NOMO-1 treated with DMSO at 0.1 percent for 48 hours (cell line): ENCODE measurements at regions not wholly inside any gene's neighbourhood (a gene's known extent, or its start where the extent isn't known, plus 50 kb on each side); places are given as distances from the start of the nearest gene placed in this dataset.
"Not testable (repeated sequence)": the region's sequence is repeated elsewhere in the genome, so short reads cannot be mapped to it uniquely, and the experiment has no call there.

ENCODE experiments used
- DNase-seq: peaks from one replicate; lab custom pipeline; 2025; ENCODE audit not compliant: unreplicated experiment; lab: John Stamatoyannopoulos, UW

- no peak for DNase-seq
These were observed 338.0 kb upstream of the PTCHD4 start for GRCh38 chr6:48449002-48449401.

DNA sequence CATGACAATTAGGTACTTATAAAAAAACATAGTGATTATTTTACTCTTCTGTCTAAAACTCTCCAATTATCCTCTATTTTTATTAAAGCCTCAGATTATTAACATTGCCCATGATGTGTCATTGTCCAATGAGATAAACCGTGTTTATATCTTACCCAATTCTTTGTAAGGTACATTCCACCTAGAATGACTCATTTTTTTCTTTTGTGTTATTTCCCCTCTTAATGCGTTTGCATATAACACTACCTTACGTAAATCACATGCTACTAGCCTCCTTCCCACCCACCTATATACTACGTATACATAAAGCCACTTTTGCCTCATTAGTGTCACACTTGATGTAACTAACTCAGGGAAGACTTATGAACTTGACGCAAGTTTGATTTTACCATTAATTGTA lies 336.3 kb upstream of the PTCHD4 start:
- DNase-seq = no peak

DNA sequence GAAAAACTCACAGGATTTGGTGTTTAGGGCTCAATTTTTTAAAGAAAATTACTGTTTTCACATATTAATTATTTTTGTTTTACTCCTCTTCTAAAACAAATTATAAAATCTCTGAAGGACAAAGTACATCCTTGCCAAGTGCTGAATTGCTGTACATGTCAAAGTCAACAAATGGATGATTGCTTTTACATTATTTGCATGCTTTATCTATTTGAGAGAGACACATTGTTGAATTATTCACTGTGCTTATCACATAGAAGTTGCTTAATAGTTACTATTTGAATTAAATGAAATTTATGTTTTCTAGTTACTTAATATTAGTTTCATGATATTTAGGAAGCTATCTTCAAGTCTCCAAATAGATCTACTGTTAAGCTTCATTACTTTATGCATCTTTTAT lies 318.6 kb upstream of the PTCHD4 start:
- DNase-seq = no peak

- DNase-seq = no peak
These were observed 318.0 kb upstream of the PTCHD4 start for GRCh38 chr6:48429021-48429420.

DNA sequence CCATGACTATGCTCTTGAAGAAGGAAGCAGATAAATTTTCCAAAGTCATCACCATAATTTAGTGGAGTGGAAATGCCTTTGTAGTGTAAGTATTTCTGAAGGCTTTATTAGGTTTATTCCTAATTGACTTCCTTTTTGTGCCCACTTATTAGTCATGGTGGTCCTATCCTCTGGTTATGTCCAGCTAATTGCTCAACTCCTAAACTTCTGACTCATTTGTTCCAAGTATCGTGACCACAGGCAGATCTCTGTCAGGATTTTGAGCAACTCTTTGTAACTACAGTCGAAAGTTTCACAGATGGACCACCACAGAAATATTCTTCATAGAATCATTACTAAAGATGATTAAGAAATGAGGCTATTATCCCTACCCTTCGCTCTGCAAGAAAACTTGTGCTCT lies 315.6 kb upstream of the PTCHD4 start:
- no peak for DNase-seq

DNA sequence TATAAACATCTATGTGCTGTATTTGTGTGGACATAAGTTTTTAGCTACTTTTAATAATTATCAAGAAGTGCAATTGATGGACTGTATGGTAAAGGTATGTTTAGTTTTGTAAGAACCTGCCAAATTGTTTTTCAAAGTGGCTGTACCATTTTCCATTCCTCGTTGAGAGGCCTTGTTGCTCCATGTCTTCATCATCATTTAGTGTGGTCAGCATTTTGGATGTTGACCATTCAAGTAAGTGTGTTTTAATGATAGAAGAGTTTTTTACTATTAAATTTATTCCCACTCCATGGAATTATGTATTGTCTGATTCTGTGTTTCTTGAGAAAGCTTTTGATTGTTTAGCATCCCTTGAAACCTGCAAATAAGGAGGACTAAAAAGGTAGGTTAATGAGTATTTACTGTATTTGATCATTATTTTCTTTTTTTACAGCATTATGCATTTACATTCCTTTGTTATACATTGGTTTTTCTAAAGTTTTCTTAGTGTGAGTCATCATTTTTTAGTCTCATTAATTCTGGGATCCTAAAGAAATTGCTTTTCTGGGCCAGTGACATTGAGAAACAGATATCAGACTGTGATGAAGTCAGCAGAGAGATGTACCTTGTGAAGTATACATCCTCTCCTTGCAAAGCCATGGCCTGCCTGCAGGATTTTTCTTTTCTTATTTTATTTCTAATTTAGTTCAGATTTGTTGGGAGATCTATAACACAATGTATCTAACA lies 312.8 kb upstream of the PTCHD4 start:
- no peak for DNase-seq

- no peak for DNase-seq
These were observed 309.0 kb upstream of the PTCHD4 start for GRCh38 chr6:48419992-48420391.

- no peak for DNase-seq
These were observed 306.9 kb upstream of the PTCHD4 start for GRCh38 chr6:48417927-48418326.

DNA sequence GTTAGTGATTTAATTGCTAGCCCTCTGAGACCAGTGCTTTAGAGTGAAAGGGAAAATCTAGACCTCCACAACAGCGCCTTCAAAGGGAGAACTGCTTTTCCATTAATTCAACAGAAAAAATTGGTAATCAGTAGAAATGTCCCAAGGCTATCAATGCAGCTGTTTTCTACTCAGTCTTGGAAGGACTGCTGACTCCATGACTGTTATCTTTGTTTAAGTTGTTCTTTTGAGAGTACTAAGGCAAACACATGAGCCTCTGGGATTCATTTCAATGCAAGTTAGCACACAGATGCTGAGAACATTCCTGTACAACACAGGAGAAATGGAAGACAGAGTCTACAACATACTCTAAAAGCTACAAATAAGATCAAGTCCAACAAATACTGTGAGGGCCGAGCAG lies 301.7 kb upstream of the PTCHD4 start:
- no peak for DNase-seq

DNA sequence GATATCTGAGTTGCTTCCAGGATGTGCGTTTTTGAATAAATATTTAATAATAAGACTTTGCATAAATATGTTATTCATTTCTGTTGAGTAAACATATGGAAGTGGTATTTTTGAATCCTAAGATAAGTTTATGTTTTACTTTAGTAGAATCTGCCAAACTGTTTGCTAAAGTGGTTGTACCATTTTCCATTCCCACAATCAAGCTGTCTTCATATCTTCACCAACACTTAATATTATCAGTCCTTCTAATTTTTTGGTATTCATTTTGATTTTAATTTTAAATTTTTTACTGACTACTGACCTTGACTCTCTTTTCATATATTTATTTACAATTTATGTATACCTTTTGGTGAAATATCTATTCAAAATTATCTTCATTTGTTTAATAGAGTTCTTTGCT lies 293.9 kb upstream of the PTCHD4 start:
- no peak for DNase-seq

GRCh38 chr6:48403587-48403986 lies 292.6 kb upstream of the PTCHD4 start:
- DNase-seq = no peak

GRCh38 chr6:48401016-48401415 lies 290.0 kb upstream of the PTCHD4 start:
- no peak for DNase-seq

- DNase-seq = no peak
These were observed 286.9 kb upstream of the PTCHD4 start for GRCh38 chr6:48397887-48398286.

GRCh38 chr6:48389146-48390043 lies 278.4 kb upstream of the PTCHD4 start:
- DNase-seq = no peak

- no peak for DNase-seq
These were observed 277.0 kb upstream of the PTCHD4 start for GRCh38 chr6:48388044-48388443.

DNA sequence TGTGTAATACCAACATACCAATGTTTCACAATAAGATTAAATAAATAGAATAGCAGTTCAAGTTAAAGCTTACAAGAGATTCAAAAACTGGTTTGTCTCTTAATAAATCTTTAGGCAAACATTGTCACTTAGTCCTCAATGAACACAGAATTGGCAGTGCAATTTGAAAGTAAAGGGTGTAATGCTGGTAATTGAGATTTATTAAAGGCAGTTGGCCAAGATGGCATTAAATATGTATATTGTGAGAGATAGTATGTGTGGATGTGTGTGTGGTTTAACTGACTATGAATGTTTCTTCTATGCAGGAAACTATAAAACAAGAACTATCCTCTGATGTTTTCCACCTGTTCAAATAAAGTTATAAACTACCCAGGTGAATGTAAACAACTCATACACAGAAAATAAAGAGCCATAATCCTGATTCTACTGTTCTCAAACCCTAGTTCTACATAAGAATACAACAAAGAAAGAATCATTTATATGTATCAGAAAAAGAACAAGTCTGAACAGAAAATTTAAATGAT lies 267.9 kb upstream of the PTCHD4 start:
- no peak for DNase-seq

DNA sequence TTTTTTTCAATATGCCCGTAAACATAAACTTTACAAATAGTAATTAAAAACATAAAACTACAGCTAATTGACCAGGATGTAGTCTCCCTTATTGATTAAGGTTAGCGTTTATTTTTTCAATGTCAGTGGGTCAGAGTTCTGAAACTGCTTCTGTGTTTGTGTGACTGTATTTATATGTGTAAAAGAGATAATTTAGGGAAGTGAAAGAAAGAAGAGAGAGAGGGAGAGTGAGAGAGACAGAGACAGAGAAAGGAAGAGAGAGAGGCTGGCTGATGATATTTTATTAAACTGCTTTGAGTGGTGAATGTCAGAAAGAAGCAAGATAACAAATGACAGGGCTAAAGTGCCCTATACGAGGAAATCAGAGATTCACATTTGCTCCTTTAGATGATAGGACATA lies 266.1 kb upstream of the PTCHD4 start:
- DNase-seq = no peak

- not testable (repeated sequence) for DNase-seq
These were observed 260.2 kb upstream of the PTCHD4 start for GRCh38 chr6:48371226-48371625.

DNA sequence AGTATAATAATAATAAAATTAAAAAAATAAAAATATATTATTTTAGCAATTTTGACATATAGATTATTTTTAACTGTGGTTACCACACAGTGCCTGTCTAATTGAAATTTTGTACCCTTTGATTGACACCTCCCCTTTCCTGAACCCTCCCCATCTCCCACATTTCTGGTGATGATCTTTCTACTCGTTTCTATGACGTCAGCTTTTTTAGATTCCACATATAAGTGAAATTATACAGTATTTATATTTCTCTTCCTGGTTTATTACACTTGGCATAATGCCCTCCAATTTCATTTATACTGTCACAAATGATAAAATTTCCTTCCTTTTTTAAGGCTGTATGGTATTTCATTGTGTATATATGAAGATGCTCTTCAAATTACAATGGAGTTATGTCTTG lies 258.1 kb upstream of the PTCHD4 start:
- DNase-seq = no peak

GRCh38 chr6:48325701-48326100 lies 214.7 kb upstream of the PTCHD4 start:
- DNase-seq = no peak

DNA sequence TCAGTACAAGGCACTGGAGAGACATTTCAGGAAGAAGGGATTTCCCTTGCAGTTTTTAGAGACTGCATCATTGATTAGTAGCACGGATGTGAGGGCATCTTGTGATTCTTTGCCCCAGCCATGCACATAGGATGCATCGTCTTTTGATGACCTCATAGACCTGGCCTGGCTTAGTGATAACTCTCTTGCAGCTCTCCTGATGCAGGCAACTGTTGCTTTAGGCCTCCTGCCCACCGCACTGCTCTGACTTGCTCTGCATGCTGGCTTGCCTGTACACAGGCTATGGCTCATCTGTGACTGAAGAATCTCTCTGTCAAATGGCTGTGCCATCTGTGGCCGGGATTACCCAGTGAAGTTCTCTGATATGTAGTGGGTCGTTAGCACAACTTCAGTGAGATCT lies 207.7 kb upstream of the PTCHD4 start:
- no peak for DNase-seq

- DNase-seq = no peak
These were observed 204.9 kb upstream of the PTCHD4 start for GRCh38 chr6:48315915-48316314.
